ENCODE measurements at regions not wholly inside any gene's neighbourhood (a gene's known extent, or its start where the extent isn't known, plus 50 kb on each side); places are given as distances from the start of the nearest gene placed in this dataset.
"Not testable (repeated sequence)": the region's sequence is repeated elsewhere in the genome, so short reads cannot be mapped to it uniquely, and the experiment has no call there.

- no peak for DNase-seq (ENCODE audit: low read depth)
- H3K4me3 ChIP-seq (ENCODE audit: low read depth, low read length): no peak overlapping the region
- TF ChIP-seq CTCF (IDR thresholded peaks at IDR 0.05; ENCODE audit: insufficient read depth, low read depth, low read length): no peak
Observed at GRCh38 chr1:25122747-25123146, 109.6 kb downstream of the SYF2 start.

GRCh38 chr1:25120281-25120680 is 112.0 kb downstream of the SYF2 start:
- H3K4me3 ChIP-seq (ENCODE audit: low read depth, low read length): no peak overlapping the region
- DNase-seq (ENCODE audit: low read depth): no peak
- no peak for TF ChIP-seq CTCF (IDR thresholded peaks at IDR 0.05; ENCODE audit: insufficient read depth, low read depth, low read length)

GRCh38 chr1:25118546-25118945 is 113.8 kb downstream of the SYF2 start:
- DNase-seq (ENCODE audit: low read depth): no peak
- no peak for TF ChIP-seq CTCF (IDR thresholded peaks at IDR 0.05; ENCODE audit: insufficient read depth, low read depth, low read length)

GRCh38 chr1:25117233-25117823 is 115.0 kb downstream of the SYF2 start:
- DNase-seq (ENCODE audit: low read depth): no peak
- H3K4me3 ChIP-seq (ENCODE audit: low read depth, low read length): no peak overlapping the region
- TF ChIP-seq CTCF (IDR thresholded peaks at IDR 0.05; ENCODE audit: insufficient read depth, low read depth, low read length): peak; percentile 26

More at GRCh38 chr1:25118546-25118945, 113.8 kb downstream of the SYF2 start:
- no peak overlapping the region for H3K4me3 ChIP-seq (ENCODE audit: low read depth, low read length)

- no peak overlapping the region for H3K4me3 ChIP-seq (ENCODE audit: low read depth, low read length)
- DNase-seq (ENCODE audit: low read depth): no peak
- TF ChIP-seq CTCF (IDR thresholded peaks at IDR 0.05; ENCODE audit: insufficient read depth, low read depth, low read length): no peak
Observed at GRCh38 chr1:25116832-25117231, 115.5 kb downstream of the SYF2 start.

GRCh38 chr1:25116117-25116516 is 116.2 kb downstream of the SYF2 start:
- not testable (repeated sequence) for DNase-seq (ENCODE audit: low read depth)

GRCh38 chr1:25113731-25114130 is 118.6 kb downstream of the SYF2 start:
- no peak for TF ChIP-seq CTCF (IDR thresholded peaks at IDR 0.05; ENCODE audit: insufficient read depth, low read depth, low read length)
- no peak for DNase-seq (ENCODE audit: low read depth)
- H3K4me3 ChIP-seq (ENCODE audit: low read depth, low read length): no peak overlapping the region

More at GRCh38 chr1:25116117-25116516, 116.2 kb downstream of the SYF2 start:
- H3K4me3 ChIP-seq (ENCODE audit: low read depth, low read length): not testable (repeated sequence)

Measured in fibroblast of villous mesenchyme (primary cell).